ENCODE measurements at regions not wholly inside any gene's neighbourhood (a gene's known extent, or its start where the extent isn't known, plus 50 kb on each side); places are given as distances from the start of the nearest gene placed in this dataset.

DNA sequence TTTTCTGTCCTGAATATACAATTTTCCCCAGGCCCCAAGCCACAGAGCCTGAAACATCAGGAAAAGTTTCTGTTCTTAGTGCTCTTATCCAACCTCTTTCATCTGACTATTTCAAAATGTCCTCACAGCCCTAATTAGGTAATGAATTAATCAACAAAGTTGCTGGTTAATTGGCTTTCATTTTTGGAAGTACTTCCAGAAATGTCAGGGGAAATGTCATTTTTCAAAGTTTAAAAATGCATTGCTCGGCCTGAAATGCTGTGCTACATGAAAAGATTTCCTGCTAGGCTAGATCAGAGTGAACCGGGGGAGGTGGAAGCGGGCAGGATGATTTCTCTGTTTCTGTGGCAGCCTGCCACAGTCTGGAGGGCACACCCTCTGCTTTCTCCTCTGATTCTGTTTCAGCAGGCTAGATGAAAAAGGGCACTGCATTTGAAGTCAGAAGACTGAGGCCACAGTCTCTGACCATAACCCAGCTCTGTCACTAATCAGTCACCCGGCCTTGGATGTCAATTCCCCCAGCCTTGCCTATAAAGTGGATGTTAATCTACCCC, 55.9 kb upstream of the BARX1 start:
- peaks cover 0 to 10% (median 0%) of the 10 kb centered on the region in 7 donors for H3K27me3 ChIP-seq (replicated peaks in 1 of 7)
- no peak for DNase-seq
- H3K4me3 ChIP-seq, result no peak overlapping the region
- intact Hi-C loops (cut with DNase I; ENCODE audit: low total_unique reads), result no loop called here
- 34 to 64% (median 54%) methylated on average over 4 of the region's 4 CpGs for WGBS, 5 donors
- no peak overlapping the region for H3K27ac ChIP-seq
- peaks cover 0 to 24% (median 10%) of the 10 kb centered on the region in 6 donors for H3K4me1 ChIP-seq
- TF ChIP-seq POLR2A (IDR thresholded peaks at IDR 0.05), result no peak
- TF ChIP-seq, protein P1, sequence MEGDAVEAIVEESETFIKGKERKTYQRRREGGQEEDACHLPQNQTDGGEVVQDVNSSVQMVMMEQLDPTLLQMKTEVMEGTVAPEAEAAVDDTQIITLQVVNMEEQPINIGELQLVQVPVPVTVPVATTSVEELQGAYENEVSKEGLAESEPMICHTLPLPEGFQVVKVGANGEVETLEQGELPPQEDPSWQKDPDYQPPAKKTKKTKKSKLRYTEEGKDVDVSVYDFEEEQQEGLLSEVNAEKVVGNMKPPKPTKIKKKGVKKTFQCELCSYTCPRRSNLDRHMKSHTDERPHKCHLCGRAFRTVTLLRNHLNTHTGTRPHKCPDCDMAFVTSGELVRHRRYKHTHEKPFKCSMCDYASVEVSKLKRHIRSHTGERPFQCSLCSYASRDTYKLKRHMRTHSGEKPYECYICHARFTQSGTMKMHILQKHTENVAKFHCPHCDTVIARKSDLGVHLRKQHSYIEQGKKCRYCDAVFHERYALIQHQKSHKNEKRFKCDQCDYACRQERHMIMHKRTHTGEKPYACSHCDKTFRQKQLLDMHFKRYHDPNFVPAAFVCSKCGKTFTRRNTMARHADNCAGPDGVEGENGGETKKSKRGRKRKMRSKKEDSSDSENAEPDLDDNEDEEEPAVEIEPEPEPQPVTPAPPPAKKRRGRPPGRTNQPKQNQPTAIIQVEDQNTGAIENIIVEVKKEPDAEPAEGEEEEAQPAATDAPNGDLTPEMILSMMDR (IDR thresholded peaks at IDR 0.05 in 8 of 11, conservative IDR thresholded peaks at IDR 0.05 in 3 of 11), result no peak
- TF ChIP-seq POLR2AphosphoS5 (IDR thresholded peaks at IDR 0.05), result no peak
- H3K36me3 ChIP-seq, result no peaks in the 10 kb centered on the region
- H3K9me3 ChIP-seq, result no peaks in the 10 kb centered on the region

DNA sequence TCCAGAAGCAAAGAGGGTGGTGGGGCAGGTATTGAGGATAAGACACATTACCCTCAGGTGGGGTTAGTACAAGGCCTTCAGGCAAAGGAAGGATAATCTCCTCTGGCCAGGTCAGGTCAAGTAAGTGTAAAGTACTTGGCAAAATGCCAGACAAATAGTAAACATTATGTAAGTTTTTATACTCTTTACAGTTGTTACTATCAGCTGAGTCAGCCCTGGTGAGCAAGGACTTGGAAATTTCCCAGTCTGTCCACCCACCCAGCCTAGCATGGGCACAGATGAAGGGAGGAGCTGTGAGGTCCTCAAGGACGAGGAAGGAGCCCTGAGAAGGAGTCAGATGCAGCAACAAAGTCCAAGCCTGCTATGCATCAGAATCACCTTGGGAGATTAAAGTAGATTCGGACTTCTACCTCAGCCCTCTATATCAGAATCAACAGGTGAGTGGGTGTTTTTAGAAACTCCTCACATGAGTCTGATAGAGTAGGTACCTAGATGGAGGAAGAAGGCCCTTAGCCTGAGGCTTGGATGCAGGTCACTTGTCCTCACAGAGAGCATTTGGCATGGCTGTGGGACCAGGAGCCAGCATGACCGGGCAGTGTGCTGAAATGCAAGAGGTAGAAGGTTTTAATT, 50.2 kb upstream of the BARX1 start:
- H3K36me3 ChIP-seq, result no peaks in the 10 kb centered on the region
- H3K27me3 ChIP-seq (replicated peaks in 1 of 7), result peaks cover 0 to 44% (median 18%) of the 10 kb centered on the region in 7 donors
- 51 to 81% (median 76%) methylated on average over 3 of the region's 3 CpGs for WGBS, 5 donors
- intact Hi-C loops (cut with DNase I; ENCODE audit: low total_unique reads), result no loop called here
- H3K27ac ChIP-seq, result no peak overlapping the region
- H3K4me1 ChIP-seq, result no peaks in the 10 kb centered on the region
- DNase-seq, result no peak
- TF ChIP-seq POLR2A (IDR thresholded peaks at IDR 0.05), result no peak
- TF ChIP-seq, protein P1 (IDR thresholded peaks at IDR 0.05 in 8 of 11, conservative IDR thresholded peaks at IDR 0.05 in 3 of 11), result no peak
- TF ChIP-seq POLR2AphosphoS5 (IDR thresholded peaks at IDR 0.05), result no peak
- H3K9me3 ChIP-seq, result peaks cover 0 to 6% (median 0%) of the 10 kb centered on the region in 8 donors
- H3K4me3 ChIP-seq, result no peak overlapping the region
